ENCODE measurements at regions not wholly inside any gene's neighbourhood (a gene's known extent, or its start where the extent isn't known, plus 50 kb on each side); places are given as distances from the start of the nearest gene placed in this dataset.
A peak's percentile ranks its signal among the peaks of the same experiment; 100 is the strongest.

GRCh38 chr17:77466140-77466539, 325.4 kb downstream of the SEC14L1 start:
- no peak for DNase-seq
- Histone ChIP-seq H3K27ac (replicated peaks) (peak overlapping the region; percentile 82), H3K27me3 (ENCODE audit: low read depth) (no peaks in the 10 kb centered on the region), H3K9me3 (replicated peaks) (no peaks in the 10 kb centered on the region), H3K36me3 (no peaks in the 10 kb centered on the region), H3K4me3 (peak overlapping the region; percentile 7), H3K4me1 (peaks cover 93% of the 10 kb centered on the region)
- TF ChIP-seq CTCF (IDR thresholded peaks at IDR 0.05; ENCODE audit: borderline replicate concordance), result no peak
- intact Hi-C loops (cut with micrococcal nuclease), result no loop called here

DNA sequence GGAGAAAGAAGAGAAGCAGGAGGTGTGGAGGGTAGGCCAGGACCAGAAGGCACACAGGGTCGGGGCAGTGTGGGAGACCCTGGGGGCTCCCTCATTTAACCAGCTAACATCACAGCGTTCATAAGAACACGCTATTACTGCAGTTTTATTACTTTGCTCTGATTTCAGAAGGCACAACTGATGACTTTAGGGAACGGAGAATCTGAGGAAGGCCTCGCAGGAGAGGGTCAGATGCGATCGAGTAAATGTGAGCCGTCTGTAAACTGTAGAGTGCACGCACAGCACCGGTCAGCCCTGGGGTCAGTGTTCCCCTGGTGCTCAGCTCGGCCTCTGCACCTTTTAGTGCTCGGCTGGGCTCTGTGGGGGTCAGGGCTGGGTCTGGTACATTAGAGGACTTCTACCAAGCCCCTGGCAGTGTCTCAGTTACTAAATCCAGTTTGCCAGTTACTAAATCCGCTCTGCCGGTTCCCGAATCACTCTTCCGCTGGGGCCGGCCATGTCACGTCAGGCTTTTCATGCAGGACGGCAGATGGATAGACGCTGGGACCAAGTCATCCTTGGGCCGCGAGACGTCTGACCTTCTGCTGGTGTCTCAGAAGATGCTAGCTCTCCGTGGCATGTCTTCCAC, 325.9 kb downstream of the SEC14L1 start:
- Histone ChIP-seq H3K9me3 (replicated peaks) (no peaks in the 10 kb centered on the region), H3K36me3 (no peaks in the 10 kb centered on the region), H3K4me1 (peaks cover 93% of the 10 kb centered on the region), H3K4me3 (peak overlapping the region; percentile 7), H3K27me3 (ENCODE audit: low read depth) (no peaks in the 10 kb centered on the region), H3K27ac (replicated peaks) (peak overlapping the region; percentile 82)
- intact Hi-C loops (cut with micrococcal nuclease), result no loop called here
- no peak for TF ChIP-seq CTCF (IDR thresholded peaks at IDR 0.05; ENCODE audit: borderline replicate concordance)
- no peak for DNase-seq

DNA sequence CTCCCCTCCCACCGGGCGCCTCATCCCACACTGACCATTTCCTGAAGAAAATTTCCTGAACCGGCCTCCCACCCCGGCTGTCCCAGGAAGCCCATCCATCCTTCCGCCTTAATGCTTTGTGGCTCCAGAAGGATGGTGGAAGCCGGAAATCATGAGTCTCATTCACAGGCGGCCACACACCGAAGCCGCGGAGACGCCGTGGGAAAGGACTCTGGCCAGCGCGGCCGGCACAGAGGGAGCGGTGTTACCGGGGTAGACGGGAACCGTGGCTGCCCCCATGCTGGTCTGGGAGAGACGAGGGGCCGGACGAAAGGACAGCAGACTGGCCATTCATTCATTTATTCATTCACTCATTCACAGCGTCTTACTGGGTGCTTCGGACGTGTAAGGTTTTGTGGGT, 326.8 kb downstream of the SEC14L1 start:
- DNase-seq, result no peak
- peak overlapping the region; percentile 17 for H3K4me3 ChIP-seq
- peaks cover 93% of the 10 kb centered on the region for H3K4me1 ChIP-seq
- TF ChIP-seq CTCF (IDR thresholded peaks at IDR 0.05; ENCODE audit: borderline replicate concordance), result no peak
- H3K36me3 ChIP-seq, result no peaks in the 10 kb centered on the region
- H3K9me3 ChIP-seq (replicated peaks), result no peaks in the 10 kb centered on the region
- H3K27me3 ChIP-seq (ENCODE audit: low read depth), result no peaks in the 10 kb centered on the region
- intact Hi-C loops (cut with micrococcal nuclease), result no loop called here
- peak overlapping the region; percentile 82 for H3K27ac ChIP-seq (replicated peaks)

GRCh38 chr17:77468897-77469296, 328.1 kb downstream of the SEC14L1 start:
- no peak for TF ChIP-seq CTCF (IDR thresholded peaks at IDR 0.05; ENCODE audit: borderline replicate concordance)
- intact Hi-C loops (cut with micrococcal nuclease), result no loop called here
- Histone ChIP-seq H3K27ac (replicated peaks) (no peak overlapping the region), H3K4me1 (peaks cover 93% of the 10 kb centered on the region), H3K36me3 (no peaks in the 10 kb centered on the region), H3K9me3 (replicated peaks) (no peaks in the 10 kb centered on the region), H3K4me3 (no peak overlapping the region), H3K27me3 (ENCODE audit: low read depth) (no peaks in the 10 kb centered on the region)
- DNase-seq, result no peak

- Histone ChIP-seq H3K4me1 (peaks cover 95% of the 10 kb centered on the region), H3K27ac (replicated peaks) (peak overlapping the region; percentile 84), H3K9me3 (replicated peaks) (no peaks in the 10 kb centered on the region), H3K27me3 (ENCODE audit: low read depth) (no peaks in the 10 kb centered on the region), H3K36me3 (no peaks in the 10 kb centered on the region), H3K4me3 (no peak overlapping the region)
- no peak for TF ChIP-seq CTCF (IDR thresholded peaks at IDR 0.05; ENCODE audit: borderline replicate concordance)
- no peak for DNase-seq
- intact Hi-C loops (cut with micrococcal nuclease), result no loop called here
Measured at GRCh38 chr17:77470330-77470786, 329.6 kb downstream of the SEC14L1 start.

All from left ventricle myocardium inferior (tissue), 1 donor.